SK-N-SH (cell line): ENCODE measurements at regions not wholly inside any gene's neighbourhood (a gene's known extent, or its start where the extent isn't known, plus 50 kb on each side); places are given as distances from the start of the nearest gene placed in this dataset.

Experiments
- CTCF ChIA-PET: fragments of 300-600, 350-600 bp; formaldehyde crosslinking; extraction: SDS; loops from one replicate; lab custom pipeline; 2021; lab: Yijun Ruan, JAX
- POLR2A ChIA-PET: fragments of 350-600 bp; sonication (Branson Sonifier 250); formaldehyde crosslinking; extraction: SDS; loops from one replicate; lab custom pipeline; 2020; ENCODE audit warnings: antibody characterized with exemption, inconsistent platforms; lab: Yijun Ruan, JAX
- DNase-seq: peaks from one replicate; pipeline ENCODE4 v3.0.0; 2012
- H2AFZ ChIP-seq: fragments of 200-600 bp; sonication (generic); 2 replicates; pipeline ENCODE4 v1.8.1; 2016; ENCODE audit warnings: antibody characterized with exemption, mild to moderate bottlenecking, low read depth
- H3F3A ChIP-seq: fragments of 200-600 bp; sonication (generic); replicated peaks from 2 replicates; pipeline ENCODE3; 2016; ENCODE audit warnings: antibody characterized with exemption, mild to moderate bottlenecking; ENCODE audit not compliant: insufficient read depth
- H3K27ac ChIP-seq, 2 experiments: fragments of 200-500 bp in 1 of 2; fragments of 200-600 bp in 1 of 2; sonication (Bioruptor generic) in 1 of 2; sonication (generic), shearing (Covaris generic) in 1 of 2; 2 replicates each; pipeline versions ENCODE4 v1.5.1 to v1.6.1; 2014 to 2016; ENCODE audit warnings: low read depth in 2 of 2, inconsistent platforms in 1 of 2, low read length in 1 of 2, mild to moderate bottlenecking in 1 of 2, mixed read lengths in 1 of 2
- H3K27me3 ChIP-seq: fragments of 200-600 bp; sonication (generic), shearing (Covaris generic); 2 replicates; pipeline ENCODE4 v1.6.1; 2016; ENCODE audit warnings: mixed run types; ENCODE audit not compliant: insufficient read depth
- H3K36me3 ChIP-seq, 2 experiments: fragments of 200-500 bp in 1 of 2; fragments of 200-600 bp in 1 of 2; sonication (Bioruptor generic) in 1 of 2; sonication (generic) in 1 of 2; replicated peaks in 1 of 2; 2 replicates each; pipeline versions ENCODE3 to v1.5.1; 2014 to 2016; ENCODE audit warnings: low read length in 1 of 2, mild to moderate bottlenecking in 1 of 2; ENCODE audit not compliant: insufficient read depth in 2 of 2, control insufficient read depth in 1 of 2
- H3K4me1 ChIP-seq, 2 experiments: fragments of 200-500 bp in 1 of 2; fragments of 200-600 bp in 1 of 2; sonication (Bioruptor generic) in 1 of 2; sonication (generic), shearing (Covaris generic) in 1 of 2; 2 replicates each; pipeline versions ENCODE4 v1.5.1 to v1.6.1; 2014 to 2016; ENCODE audit warnings: low read depth in 1 of 2, low read length in 1 of 2, mixed run types in 1 of 2; ENCODE audit not compliant: insufficient read depth in 2 of 2, control insufficient read depth in 1 of 2
- H3K4me2 ChIP-seq: fragments of 200-600 bp; sonication (generic), shearing (Covaris generic); 2 replicates; pipeline ENCODE4 v1.6.1; 2017; ENCODE audit warnings: mixed run types
- H3K4me3 ChIP-seq, 2 experiments: fragments of 200-500 bp in 1 of 2; fragments of 200-600 bp in 1 of 2; sonication (Bioruptor generic) in 1 of 2; sonication (generic), shearing (Covaris generic) in 1 of 2; 2 replicates each; pipeline versions ENCODE4 v1.5.1 to v1.8.1; 2014 to 2016; ENCODE audit warnings: low read depth in 2 of 2, inconsistent platforms in 1 of 2, low read length in 1 of 2, mild to moderate bottlenecking in 1 of 2, mixed read lengths in 1 of 2, moderate library complexity in 1 of 2
- H3K79me2 ChIP-seq: fragments of 200-600 bp; sonication (generic); 2 replicates; pipeline ENCODE4 v1.8.1; 2017; ENCODE audit warnings: mild to moderate bottlenecking; ENCODE audit not compliant: insufficient read depth
- H3K9ac ChIP-seq: fragments of 200-600 bp; sonication (generic); 2 replicates; pipeline ENCODE4 v1.6.1; 2017; ENCODE audit warnings: mixed run types
- H3K9me2 ChIP-seq: fragments of 200-600 bp; sonication (generic); 2 replicates; pipeline ENCODE4 v1.6.1; 2017; ENCODE audit warnings: mixed run types
- H3K9me3 ChIP-seq: fragments of 200-600 bp; sonication (generic); 2 replicates; pipeline ENCODE4 v1.6.1; 2017; ENCODE audit warnings: mixed run types, mild to moderate bottlenecking, moderate library complexity
- H4K20me1 ChIP-seq: fragments of 200-600 bp; sonication (generic); 2 replicates; pipeline ENCODE4 v1.6.1; 2017; ENCODE audit warnings: mild to moderate bottlenecking, mixed run types; ENCODE audit not compliant: insufficient read depth
- CHD2 ChIP-seq: fragments of 150-350 bp; IDR thresholded peaks from 2 replicates; pipeline ENCODE4 v1.6.1; 2018; ENCODE audit warnings: low read length; ENCODE audit not compliant: partially characterized antibody
- CTCF ChIP-seq: fragments of 200-600 bp; sonication (generic); IDR thresholded peaks from 2 replicates; pipeline ENCODE4 v1.6.1; 2017; ENCODE audit warnings: antibody characterized with exemption, mild to moderate bottlenecking, moderate library complexity
- ELF1 ChIP-seq: IDR thresholded peaks from 2 replicates; pipeline ENCODE4 v1.4.0; 2012
- EP300 ChIP-seq, 2 experiments: IDR thresholded peaks; 2 replicates each; pipeline versions ENCODE4 v1.4.0 to v1.6.1; 2012; ENCODE audit warnings: borderline replicate concordance in 1 of 2, low read depth in 1 of 2, low read length in 1 of 2
- FOSL2 ChIP-seq: IDR thresholded peaks from 2 replicates; pipeline ENCODE4 v1.4.0; 2012; ENCODE audit warnings: low read depth, mild to moderate bottlenecking, moderate library complexity, borderline replicate concordance
- GABPA ChIP-seq: IDR thresholded peaks from 2 replicates; pipeline ENCODE4 v1.4.0; 2012; ENCODE audit warnings: low read depth, mild to moderate bottlenecking
- MAX ChIP-seq: IDR thresholded peaks from 2 replicates; pipeline ENCODE4 v1.4.0; 2012; ENCODE audit warnings: low read depth
- MXI1 ChIP-seq: IDR thresholded peaks from 2 replicates; pipeline ENCODE4 v1.6.1; 2012; ENCODE audit warnings: mild to moderate bottlenecking, low read depth, low read length, improper control_type of control experiment
- NFIC ChIP-seq: IDR thresholded peaks from 2 replicates; pipeline ENCODE4 v1.4.0; 2012; ENCODE audit warnings: borderline replicate concordance
- POLR2AphosphoS5 ChIP-seq: IDR thresholded peaks from 2 replicates; pipeline ENCODE4 v1.6.1; 2012; ENCODE audit warnings: low read depth, low read length
- RAD21 ChIP-seq: IDR thresholded peaks from 2 replicates; pipeline ENCODE4 v1.6.1; 2012; ENCODE audit warnings: mild to moderate bottlenecking, low read length
- REST ChIP-seq: IDR thresholded peaks from 2 replicates; pipeline ENCODE4 v1.6.1; 2012; ENCODE audit warnings: mild to moderate bottlenecking, low read depth, low read length, moderate library complexity
- SIN3A ChIP-seq: IDR thresholded peaks from 2 replicates; pipeline ENCODE4 v1.6.1; 2012; ENCODE audit warnings: low read depth, mild to moderate bottlenecking, low read length, moderate library complexity, borderline replicate concordance
- TEAD4 ChIP-seq: IDR thresholded peaks from 2 replicates; pipeline ENCODE4 v1.4.0; 2012; ENCODE audit warnings: mild to moderate bottlenecking, borderline replicate concordance; ENCODE audit not compliant: insufficient read depth
- USF1 ChIP-seq: IDR thresholded peaks from 2 replicates; pipeline ENCODE4 v1.4.0; 2012; ENCODE audit warnings: low read depth, borderline replicate concordance
- ZBTB33 ChIP-seq: IDR thresholded peaks from 2 replicates; pipeline ENCODE4 v1.4.0; 2012; ENCODE audit warnings: low read depth, borderline replicate concordance
- WGBS: methylation state at CpG from one replicate; pipeline ENCODE4 v1.1.6; 2017; ENCODE audit warnings: low lambda C conversion rate; 5-methylcytosine and 5-hydroxymethylcytosine counted together

GRCh38 chr11:15870911-15871310, 485.4 kb downstream of the SOX6 start:
- Histone ChIP-seq H3K36me3 (no peaks in the 10 kb centered on the region), H3F3A (no peaks in the 10 kb centered on the region), H3K27me3 (no peaks in the 10 kb centered on the region), H2AFZ (no peak overlapping the region), H3K27ac (no peak overlapping the region), H3K9me3 (no peaks in the 10 kb centered on the region), H3K79me2 (no peaks in the 10 kb centered on the region), H3K9me2 (no peaks in the 10 kb centered on the region), H3K4me3 (no peak overlapping the region), H3K4me1 (peaks cover 0 to 2% of the 10 kb centered on the region in 2 experiments; a peak in 1 of 4 replicates), H3K9ac (no peak overlapping the region), H3K4me2 (no peak overlapping the region), H4K20me1 (no peaks in the 10 kb centered on the region)
- TF ChIP-seq CTCF (no peak), ELF1 (no peak), RAD21 (no peak), FOSL2 (no peak), POLR2AphosphoS5 (no peak), EP300 (IDR thresholded peaks at IDR 0.05; ENCODE audit: borderline replicate concordance in 1 of 2, low read depth in 1 of 2, low read length in 1 of 2) (no peak), CHD2 (no peak), REST (no peak), MXI1 (no peak), USF1 (no peak), TEAD4 (no peak), GABPA (no peak), MAX (no peak), NFIC (no peak), ZBTB33 (no peak), SIN3A (no peak)
- ChIA-PET CTCF (interaction anchor here (0.6 kb wide), 2 partner anchors 48 to 380 kb away, joined by 3 read pairs; no protein-coding TSS in a partner anchor), POLR2A (no interaction called here)
- WGBS, result 32% methylated on average over 4 of the region's 4 CpGs
- DNase-seq, result no peak
